GM12878 (cell line): ENCODE measurements at regions not wholly inside any gene's neighbourhood (a gene's known extent, or its start where the extent isn't known, plus 50 kb on each side); places are given as distances from the start of the nearest gene placed in this dataset.

Experiments used
- CBX5 ChIP-seq: sonication (generic); IDR thresholded peaks from 2 replicates; pipeline ENCODE4 v1.6.1; 2016; ENCODE audit warnings: low read depth, moderate library complexity, mild to moderate bottlenecking, inconsistent platforms
- CTCF ChIP-seq, 3 experiments: IDR thresholded peaks in 2 of 3; conservative IDR thresholded peaks in 1 of 3; 2 replicates each; pipeline ENCODE4 v1.5.1; 2011; ENCODE audit warnings: low read depth in 3 of 3, low read length in 3 of 3, mild to moderate bottlenecking in 3 of 3, control low read depth in 2 of 3, moderate library complexity in 2 of 3, inconsistent platforms in 1 of 3, mixed read lengths in 1 of 3; ENCODE audit not compliant: control insufficient read depth in 2 of 3, insufficient read depth in 1 of 3; ENCODE audit errors: extremely low read depth in 1 of 3
- EGR1 ChIP-seq, 2 experiments: IDR thresholded peaks; 1 replicate in 1 of 2; 2 replicates in 1 of 2; pipeline ENCODE4 v1.6.1; 2011 to 2012; ENCODE audit warnings: low read depth in 2 of 2, low read length in 2 of 2, borderline replicate concordance in 1 of 2, mild to moderate bottlenecking in 1 of 2, moderate library complexity in 1 of 2
- MXI1 ChIP-seq: fragments of 150-350 bp; IDR thresholded peaks from 2 replicates; pipeline ENCODE4 v1.6.1; 2011; ENCODE audit warnings: low read depth, mild to moderate bottlenecking, inconsistent platforms, low read length, improper control_type of control experiment
- MYC ChIP-seq: IDR thresholded peaks from 2 replicates; pipeline ENCODE4 v1.6.1; 2011; ENCODE audit warnings: mild to moderate bottlenecking, low read length, moderate library complexity, inconsistent platforms; ENCODE audit not compliant: insufficient read depth, insufficient replicate concordance, insufficient read length, severe bottlenecking
- NR2C1 ChIP-seq: fragments of 450-650 bp; IDR thresholded peaks from 2 replicates; pipeline ENCODE4 v1.6.1; 2017; ENCODE audit warnings: antibody characterized with exemption, mild to moderate bottlenecking, moderate library complexity
- POLR2AphosphoS5 ChIP-seq: IDR thresholded peaks from 2 replicates; pipeline ENCODE4 v1.6.1; 2011; ENCODE audit warnings: mild to moderate bottlenecking, low read length, inconsistent platforms
- SMARCA5 ChIP-seq: fragments of 450-650 bp; IDR thresholded peaks from 2 replicates; pipeline ENCODE4 v1.6.1; 2017; ENCODE audit warnings: mild to moderate bottlenecking
- TCF7 ChIP-seq: IDR thresholded peaks from 2 replicates; pipeline ENCODE4 v1.6.1; 2014; ENCODE audit warnings: antibody characterized with exemption, borderline replicate concordance
- USF1 ChIP-seq: IDR thresholded peaks from 2 replicates; pipeline ENCODE4 v1.6.1; 2011; ENCODE audit warnings: borderline replicate concordance, low read depth, mild to moderate bottlenecking, moderate library complexity, mixed read lengths, low read length; ENCODE audit not compliant: insufficient read depth; ENCODE audit errors: extremely low read length
- YY1 ChIP-seq: IDR thresholded peaks from 2 replicates; pipeline ENCODE4 v1.6.1; 2011; ENCODE audit warnings: low read depth, mild to moderate bottlenecking, low read length
- ZBTB4 ChIP-seq: fragments of 450-650 bp; formaldehyde crosslinking; IDR thresholded peaks from 2 replicates; pipeline ENCODE4 v1.4.0; 2022; ENCODE audit warnings: mild to moderate bottlenecking, moderate library complexity
- ZNF274 ChIP-seq: IDR thresholded peaks from one replicate; pipeline ENCODE4 v1.8.0; 2011; ENCODE audit not compliant: insufficient read length, insufficient read depth

GRCh38 chr2:46815121-46815802 is 100.3 kb downstream of the MCFD2 start:
- no peak for TF ChIP-seq USF1
- no peak for TF ChIP-seq CTCF (IDR thresholded peaks at IDR 0.05 in 2 of 3, conservative IDR thresholded peaks at IDR 0.05 in 1 of 3; ENCODE audit: control insufficient read depth in 2 of 3, extremely low read depth in 1 of 3, insufficient read depth in 1 of 3, low read depth in 3 of 3, low read length in 3 of 3)
- no peak for TF ChIP-seq ZBTB4 (CRISPR knock-in tag)
- TF ChIP-seq CBX5: no peak
- TF ChIP-seq MYC: no peak
- no peak for TF ChIP-seq POLR2AphosphoS5
- TF ChIP-seq NR2C1: no peak
- TF ChIP-seq ZNF274: no peak
- no peak for TF ChIP-seq MXI1
- no peak for TF ChIP-seq YY1
- no peak for TF ChIP-seq TCF7
- no peak for TF ChIP-seq EGR1 (IDR thresholded peaks at IDR 0.05; ENCODE audit: borderline replicate concordance in 1 of 2, low read depth in 2 of 2, low read length in 2 of 2)
- TF ChIP-seq SMARCA5: no peak
